H1 (cell line): ENCODE measurements at regions not wholly inside any gene's neighbourhood (a gene's known extent, or its start where the extent isn't known, plus 50 kb on each side); places are given as distances from the start of the nearest gene placed in this dataset.
A peak's percentile ranks its signal among the peaks of the same experiment; 100 is the strongest.

Experiments
- CBX5 ChIP-seq: fragments of 300-800, 300-1000 bp; sonication (generic); IDR thresholded peaks from 2 replicates; pipeline ENCODE4 v1.7.1; 2016; ENCODE audit warnings: antibody characterized with exemption, low read length, low read depth
- CBX8 ChIP-seq: fragments of 300-800, 300-1000 bp; sonication (generic); IDR thresholded peaks from 2 replicates; pipeline ENCODE4 v1.7.1; 2016; ENCODE audit warnings: low read depth, low read length, borderline replicate concordance
- CREB1 ChIP-seq: IDR thresholded peaks from 2 replicates; pipeline ENCODE4 v1.6.1; 2012; ENCODE audit warnings: inconsistent platforms
- CTBP2 ChIP-seq: IDR thresholded peaks from 2 replicates; pipeline ENCODE4 v1.7.0; 2011; ENCODE audit warnings: borderline replicate concordance, mild to moderate bottlenecking, moderate library complexity, mixed read lengths, low read length; ENCODE audit not compliant: insufficient read depth, insufficient read length
- EGR1 ChIP-seq: IDR thresholded peaks from 2 replicates; pipeline ENCODE4 v1.6.1; 2011; ENCODE audit warnings: low read depth, low read length, borderline replicate concordance
- FOSL1 ChIP-seq: IDR thresholded peaks from 2 replicates; pipeline ENCODE4 v1.6.1; 2011; ENCODE audit warnings: mild to moderate bottlenecking, low read depth, low read length, moderate library complexity; ENCODE audit not compliant: insufficient read depth
- HDAC6 ChIP-seq: IDR thresholded peaks from one replicate; pipeline ENCODE4 v1.7.1; 2012; ENCODE audit warnings: low read depth, mild to moderate bottlenecking, inconsistent platforms, low read length, moderate library complexity
- JUND ChIP-seq: IDR thresholded peaks from 2 replicates; pipeline ENCODE4 v1.6.1; 2011; ENCODE audit warnings: mild to moderate bottlenecking, improper control_type of control experiment, low read length
- POU5F1 ChIP-seq: IDR thresholded peaks from 2 replicates; pipeline ENCODE4 v1.6.1; 2011; ENCODE audit warnings: low read depth, mild to moderate bottlenecking, low read length, moderate library complexity
- SAP30 ChIP-seq: fragments of 300-600 bp; sonication (generic); IDR thresholded peaks from 2 replicates; pipeline ENCODE4 v1.7.1; 2012; ENCODE audit warnings: low read length, moderate library complexity, mild to moderate bottlenecking, inconsistent platforms; ENCODE audit not compliant: insufficient read depth, insufficient replicate concordance
- SIN3A ChIP-seq, 2 experiments: IDR thresholded peaks in 1 of 2; conservative IDR thresholded peaks in 1 of 2; 2 replicates each; pipeline ENCODE4 v1.6.1; 2011 to 2012; ENCODE audit warnings: low read length in 2 of 2, improper control_type of control experiment in 1 of 2, low read depth in 1 of 2, mild to moderate bottlenecking in 1 of 2
- SRF ChIP-seq: IDR thresholded peaks from 2 replicates; pipeline ENCODE4 v1.6.1; 2011; ENCODE audit warnings: mild to moderate bottlenecking, low read depth, low read length, moderate library complexity
- SUZ12 ChIP-seq: fragments of 200-600 bp; sonication (generic); IDR thresholded peaks from 2 replicates; pipeline ENCODE4 v1.6.1; 2012; ENCODE audit warnings: mild to moderate bottlenecking, inconsistent platforms, low read length, moderate library complexity, mixed read lengths
- TAF1 ChIP-seq: IDR thresholded peaks from 2 replicates; pipeline ENCODE4 v1.6.1; 2011; ENCODE audit warnings: mild to moderate bottlenecking, low read depth, low read length
- TBP ChIP-seq: IDR thresholded peaks from 2 replicates; pipeline ENCODE4 v1.6.1; 2011; ENCODE audit warnings: low read depth, low read length, improper control_type of control experiment
- TEAD4 ChIP-seq: IDR thresholded peaks from 2 replicates; pipeline ENCODE4 v1.6.1; 2012; ENCODE audit warnings: low read depth, low read length, inconsistent platforms, mixed read lengths
- YY1 ChIP-seq: IDR thresholded peaks from 2 replicates; pipeline ENCODE4 v1.6.1; 2011; ENCODE audit warnings: low read depth, mild to moderate bottlenecking, low read length
- TF ChIP-seq, protein P1 (sequence below): IDR thresholded peaks from 2 replicates; pipeline ENCODE4 v1.6.1; 2012; ENCODE audit warnings: inconsistent platforms

DNA sequence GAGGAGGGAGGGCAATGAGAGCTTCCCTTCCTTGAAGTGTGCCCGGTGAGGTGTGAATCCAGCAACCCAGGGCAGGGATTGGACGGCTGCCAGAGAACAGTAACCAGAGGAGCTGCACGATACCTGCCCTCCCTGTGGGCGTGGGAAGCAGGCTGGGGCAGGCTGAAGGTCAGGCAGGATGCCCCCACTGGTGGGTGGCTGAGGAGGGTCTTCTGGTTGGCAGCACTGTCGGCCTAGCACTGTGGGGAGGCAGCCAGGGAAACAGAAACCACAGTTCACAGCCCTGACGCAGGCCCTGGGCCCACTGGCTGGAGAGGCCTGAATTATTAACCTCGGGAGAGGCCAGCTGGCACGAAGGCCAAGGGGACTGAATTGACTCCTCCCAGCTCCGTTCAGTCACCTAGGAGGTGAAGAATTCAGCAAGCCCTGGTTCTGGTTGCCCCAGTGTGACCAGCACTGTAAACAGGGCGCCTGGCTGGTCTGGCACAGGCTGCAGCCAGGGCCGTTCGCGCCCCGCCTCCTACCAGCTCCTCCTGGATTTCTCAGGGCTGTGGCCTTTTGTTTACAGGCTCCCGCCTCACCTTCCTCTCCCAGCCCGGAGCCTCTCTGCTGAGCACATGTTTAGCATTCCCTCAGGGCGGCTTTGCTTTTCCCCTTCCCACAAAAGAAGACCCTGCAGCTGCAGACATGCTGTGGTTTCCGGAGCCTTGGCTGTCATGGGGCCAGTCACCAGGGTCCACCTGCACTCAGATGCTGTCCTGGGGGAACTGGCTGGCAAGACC lies 97.8 kb downstream of the B3GNT2 start (continued):
- TF ChIP-seq SAP30 (no peak), POU5F1 (no peak), JUND (no peak), FOSL1 (no peak), HDAC6 (no peak), CREB1 (no peak), EGR1 (no peak), SUZ12 (no peak), TEAD4 (no peak), YY1 (no peak), CBX8 (no peak), SIN3A (conservative IDR thresholded peaks at IDR 0.05 in 1 of 2, IDR thresholded peaks at IDR 0.05 in 1 of 2; ENCODE audit: low read depth in 1 of 2, low read length in 2 of 2) (no peak), TAF1 (peak; percentile 52; the same call in 1 of the 2 replicates), CBX5 (no peak), SRF (no peak), CTBP2 (no peak), TBP (no peak)
- TF ChIP-seq, protein P1, sequence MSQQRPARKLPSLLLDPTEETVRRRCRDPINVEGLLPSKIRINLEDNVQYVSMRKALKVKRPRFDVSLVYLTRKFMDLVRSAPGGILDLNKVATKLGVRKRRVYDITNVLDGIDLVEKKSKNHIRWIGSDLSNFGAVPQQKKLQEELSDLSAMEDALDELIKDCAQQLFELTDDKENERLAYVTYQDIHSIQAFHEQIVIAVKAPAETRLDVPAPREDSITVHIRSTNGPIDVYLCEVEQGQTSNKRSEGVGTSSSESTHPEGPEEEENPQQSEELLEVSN = peak; percentile 91
